GM21447 (cell line): ENCODE measurements at regions not wholly inside any gene's neighbourhood (a gene's known extent, or its start where the extent isn't known, plus 50 kb on each side); places are given as distances from the start of the nearest gene placed in this dataset.
"Not testable (repeated sequence)": the region's sequence is repeated elsewhere in the genome, so short reads cannot be mapped to it uniquely, and the experiment has no call there.

ENCODE experiments used
- ATAC-seq: cut with Tn5 transposase; IDR thresholded peaks from one replicate; pipeline ENCODE4 v1.9.1; 2021; ENCODE audit not compliant: unreplicated experiment

DNA sequence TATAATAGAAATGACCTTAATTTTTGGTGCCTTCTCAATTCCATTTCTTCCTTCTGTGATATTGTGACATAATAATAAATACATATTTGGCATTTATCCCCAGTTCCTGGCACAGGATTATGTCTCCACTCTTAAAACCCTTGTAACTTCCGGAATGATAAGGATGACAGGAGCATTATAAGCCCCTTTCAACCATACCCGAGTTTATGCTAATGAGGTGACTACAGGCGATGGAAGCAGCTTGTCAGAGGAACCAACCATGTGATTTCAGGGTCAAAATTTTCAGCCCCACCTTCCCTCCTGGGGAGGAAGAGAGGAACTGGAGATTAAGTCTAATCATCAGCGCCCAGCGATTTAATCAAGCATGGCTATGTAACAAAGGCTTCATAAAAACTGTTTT, 528.5 kb upstream of the CRIM1 start:
- ATAC-seq = no peak

- ATAC-seq = no peak
These were observed 532.9 kb upstream of the CRIM1 start for GRCh38 chr2:35822716-35823115.

- no peak for ATAC-seq
These were observed 533.9 kb upstream of the CRIM1 start for GRCh38 chr2:35821675-35822074.

GRCh38 chr2:35820391-35820790, 535.2 kb upstream of the CRIM1 start:
- no peak for ATAC-seq

DNA sequence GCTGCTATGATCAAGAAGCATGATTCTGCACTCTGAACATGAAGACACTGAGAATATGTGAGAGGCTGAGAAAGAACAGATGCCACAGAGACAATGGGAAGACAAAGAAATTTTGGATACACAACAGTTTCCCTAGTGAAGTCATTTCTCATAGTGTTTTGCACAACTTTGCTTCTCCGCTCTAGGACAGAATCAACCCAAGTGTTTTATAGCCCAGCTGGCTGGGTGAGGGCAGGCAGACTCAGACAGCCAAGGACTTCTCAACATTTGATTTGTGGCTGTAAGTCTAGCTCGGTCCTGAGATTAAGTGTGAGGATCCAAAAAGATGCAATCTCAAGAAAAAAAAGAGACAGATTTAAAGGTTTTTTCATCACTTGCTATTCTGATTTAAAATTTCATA, 536.5 kb upstream of the CRIM1 start:
- no peak for ATAC-seq

GRCh38 chr2:35818359-35818758, 537.2 kb upstream of the CRIM1 start:
- ATAC-seq = not testable (repeated sequence)

GRCh38 chr2:35814597-35814996, 541.0 kb upstream of the CRIM1 start:
- ATAC-seq = not testable (repeated sequence)

DNA sequence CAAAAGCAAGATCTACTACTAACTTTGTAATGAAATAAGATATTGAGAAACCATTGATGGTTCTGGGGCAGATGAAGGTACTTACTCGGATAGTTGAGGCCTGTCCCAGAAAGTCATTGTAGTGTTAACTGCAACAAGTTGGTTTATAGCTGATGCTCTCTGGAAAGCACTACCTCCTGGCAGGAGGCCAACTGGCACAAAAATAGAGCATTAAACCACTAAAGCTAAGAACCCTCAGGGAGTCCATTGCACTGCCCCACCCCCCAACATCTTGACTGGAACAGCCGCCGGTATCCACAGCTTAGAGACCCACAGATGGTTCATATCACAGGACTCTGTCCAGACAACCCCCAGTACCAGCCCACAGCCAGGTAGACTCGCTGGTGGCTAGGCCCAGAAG, 552.5 kb upstream of the CRIM1 start:
- no peak for ATAC-seq

DNA sequence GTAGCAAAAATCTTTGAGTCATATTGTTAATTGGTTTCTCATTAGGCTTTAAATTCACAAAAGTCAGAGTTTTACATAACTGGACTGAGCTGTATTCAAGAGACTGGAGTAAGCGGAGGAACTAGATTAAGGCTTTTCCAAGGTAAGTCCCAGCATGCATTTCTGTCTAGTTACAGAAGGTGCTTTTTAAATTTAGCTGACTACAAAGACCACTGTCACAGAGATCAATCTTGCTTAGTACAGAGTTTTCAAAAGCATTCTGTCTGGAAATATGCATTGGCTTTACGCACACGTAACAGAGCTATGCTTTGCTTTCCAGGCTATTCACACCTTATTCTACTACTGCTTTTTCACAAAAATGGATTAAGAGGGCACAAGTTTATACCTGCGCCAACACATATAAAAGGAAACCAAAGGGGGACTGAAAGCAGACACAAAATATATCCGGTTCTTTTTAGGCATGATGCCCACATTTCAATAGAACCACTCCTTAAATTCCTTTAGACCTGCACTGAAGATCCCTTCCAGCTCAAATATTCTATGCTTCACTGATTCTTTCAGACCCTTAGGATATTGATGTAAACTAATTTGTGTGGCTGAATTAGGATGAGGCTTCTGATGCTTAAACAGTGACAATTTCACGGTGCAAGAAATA, 560.7 kb upstream of the CRIM1 start:
- no peak for ATAC-seq

DNA sequence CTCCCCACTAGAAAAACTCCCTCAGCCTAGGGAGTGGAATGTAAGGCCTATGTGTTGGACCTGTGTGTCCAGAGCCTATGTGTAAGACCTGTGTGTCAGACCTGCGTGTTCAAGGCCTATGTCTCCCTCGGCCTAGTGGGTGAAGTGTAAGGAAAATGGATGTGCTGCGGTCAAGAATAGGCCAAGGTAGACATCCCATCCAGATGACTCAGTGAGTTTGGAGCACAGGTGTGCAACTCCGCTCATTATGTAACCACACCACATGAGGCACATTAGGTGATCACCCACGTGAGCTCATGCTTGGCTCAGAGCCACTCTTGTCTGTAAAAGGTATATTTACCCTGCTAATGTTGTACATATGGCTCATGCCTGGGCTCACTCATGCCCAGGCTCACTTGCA, 565.3 kb upstream of the CRIM1 start:
- ATAC-seq = no peak

DNA sequence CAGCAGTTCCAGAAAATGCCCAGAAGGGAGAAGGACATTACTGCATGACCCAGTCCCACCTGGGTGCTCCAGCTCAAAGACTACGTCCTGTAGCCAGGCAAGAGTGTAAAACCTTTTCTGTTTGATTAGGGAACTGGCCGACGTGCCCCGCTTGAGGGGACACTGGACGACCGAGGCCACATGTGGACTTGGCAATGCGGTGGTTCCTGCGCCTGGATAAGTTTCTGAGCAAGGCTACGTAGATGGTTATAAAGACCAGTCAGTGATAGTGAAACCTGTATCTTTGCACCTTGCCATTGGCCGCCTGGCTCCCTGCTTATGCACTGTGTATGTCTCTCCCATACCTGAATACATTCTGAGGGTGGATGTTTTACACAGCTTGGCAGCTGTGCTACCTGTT, 567.0 kb upstream of the CRIM1 start:
- ATAC-seq = no peak

GRCh38 chr2:35787302-35788031, 568.1 kb upstream of the CRIM1 start:
- no peak for ATAC-seq

GRCh38 chr2:35785564-35785963, 570.0 kb upstream of the CRIM1 start:
- ATAC-seq = no peak

DNA sequence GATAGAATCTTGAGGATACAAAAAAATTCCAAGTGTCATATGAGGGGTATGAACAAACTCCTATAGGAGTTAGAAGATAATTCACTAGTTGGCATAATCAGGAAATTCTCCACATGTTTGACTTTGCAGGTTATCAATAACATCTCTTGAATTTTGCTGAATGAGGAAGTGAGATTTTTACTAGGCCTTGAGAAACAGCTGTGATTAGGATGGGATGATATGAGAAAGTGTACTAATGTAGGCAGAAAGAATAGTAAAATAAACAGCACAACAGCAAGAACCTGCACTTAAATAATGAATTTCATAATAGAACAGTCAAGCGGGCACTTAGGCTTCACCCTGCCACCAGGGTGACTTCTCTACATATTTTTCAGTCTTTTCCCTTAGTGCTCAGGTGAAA, 570.8 kb upstream of the CRIM1 start:
- no peak for ATAC-seq

DNA sequence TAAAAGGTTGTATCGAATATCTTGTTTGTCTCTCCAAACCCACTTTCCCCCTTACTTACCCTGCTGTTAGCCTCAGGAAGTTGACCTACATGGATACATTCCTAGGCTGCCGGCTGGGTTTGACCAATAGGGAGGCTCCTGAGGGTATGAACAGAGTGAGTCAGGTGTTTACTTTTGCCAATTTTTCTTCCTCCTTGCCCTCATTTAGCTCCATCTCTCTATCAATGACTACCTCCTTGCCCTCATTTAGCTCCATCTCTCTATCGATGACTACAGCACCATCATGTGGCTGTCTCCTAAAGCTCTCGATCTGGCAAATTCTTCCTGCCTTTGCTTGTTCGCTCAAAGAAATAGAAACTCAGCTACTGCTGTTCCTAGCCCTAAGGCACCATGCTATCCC, 571.9 kb upstream of the CRIM1 start:
- ATAC-seq = no peak

- no peak for ATAC-seq
These were observed 614.0 kb upstream of the CRIM1 start for GRCh38 chr2:35741556-35741955.

DNA sequence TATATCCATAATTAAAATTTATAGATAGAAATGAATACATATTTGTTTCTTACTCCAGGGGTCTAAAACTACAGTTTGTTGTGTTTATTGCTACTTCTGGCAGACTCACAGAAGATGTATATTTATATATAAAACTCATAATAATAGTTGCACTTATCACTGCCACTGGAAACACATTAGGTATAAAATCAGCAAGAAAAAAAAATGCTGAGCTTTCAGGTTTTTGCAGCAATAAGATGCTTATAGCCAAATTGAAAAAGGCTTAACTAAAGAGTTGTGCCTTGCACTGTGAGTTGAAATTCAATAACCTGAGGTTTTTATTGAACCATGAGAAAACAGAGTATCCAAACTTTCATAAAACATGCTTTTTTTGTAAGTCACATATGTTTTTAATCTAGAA, 623.9 kb upstream of the CRIM1 start:
- no peak for ATAC-seq

GRCh38 chr2:35714883-35715282, 640.7 kb upstream of the CRIM1 start:
- ATAC-seq = no peak

- ATAC-seq = no peak
These were observed 647.1 kb upstream of the CRIM1 start for GRCh38 chr2:35708411-35708923.

- no peak for ATAC-seq
These were observed 667.3 kb upstream of the CRIM1 start for GRCh38 chr2:35688309-35688708.

DNA sequence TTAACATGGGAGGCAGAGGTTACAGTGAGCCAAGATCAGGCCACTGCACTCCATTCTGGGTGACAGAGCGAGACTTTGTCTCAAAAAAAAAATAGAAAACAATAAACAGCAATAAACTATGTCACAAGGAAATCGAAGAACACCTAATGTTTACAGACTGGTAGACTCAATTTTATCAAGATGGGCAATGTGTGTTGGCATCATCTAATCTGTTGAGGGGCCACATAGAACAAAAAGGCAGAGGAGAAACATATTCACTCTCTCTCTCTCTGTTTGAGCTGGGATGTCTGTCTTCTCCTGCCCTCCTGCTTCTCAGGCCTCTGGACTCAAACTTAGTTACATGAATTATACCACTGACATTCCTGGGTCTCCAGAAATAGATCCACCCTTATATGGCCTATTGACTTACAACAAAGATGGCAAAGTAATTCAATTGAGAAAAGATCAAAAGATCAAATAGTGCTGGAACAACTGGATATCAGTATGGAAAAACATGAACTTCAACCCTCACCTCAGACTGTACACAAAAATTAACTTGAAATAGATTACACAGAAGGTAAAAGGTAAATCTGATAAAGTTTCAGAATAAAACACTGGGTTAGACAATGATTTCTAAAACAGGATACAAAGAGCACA, 703.8 kb upstream of the CRIM1 start:
- no peak for ATAC-seq

DNA sequence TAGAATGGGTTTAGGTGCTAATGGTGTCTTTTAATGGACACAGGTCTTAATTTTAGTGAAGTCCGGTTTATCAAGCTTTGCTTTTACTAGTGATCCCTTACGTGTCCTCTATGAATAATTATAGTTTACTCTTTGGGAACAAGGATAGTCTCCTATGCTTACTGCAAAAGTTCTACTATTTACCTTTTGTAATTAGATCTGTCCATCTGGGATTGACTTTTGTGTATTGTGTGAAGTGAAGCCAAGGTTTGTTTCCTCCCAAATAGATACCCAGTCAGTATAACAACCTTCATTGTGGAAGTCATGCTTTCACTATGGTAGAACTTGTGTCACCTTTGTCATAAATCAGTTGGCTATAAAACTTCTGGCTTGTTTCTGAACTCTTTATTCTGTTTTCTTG, 740.9 kb upstream of the CRIM1 start:
- no peak for ATAC-seq
